HG02970 (cell line): ENCODE measurements at regions not wholly inside any gene's neighbourhood (a gene's known extent, or its start where the extent isn't known, plus 50 kb on each side); places are given as distances from the start of the nearest gene placed in this dataset.

Experiments
- ATAC-seq: cut with Tn5 transposase; IDR thresholded peaks from one replicate; pipeline ENCODE4 v1.9.1; 2021; ENCODE audit warnings: mild to moderate bottlenecking, moderate library complexity, moderate number of reproducible peaks; ENCODE audit not compliant: unreplicated experiment, low FRiP score

- no peak for ATAC-seq
These were observed 62.9 kb upstream of the AGBL1 start for GRCh38 chr15:86016750-86017149.

GRCh38 chr15:86018679-86019078, 61.0 kb upstream of the AGBL1 start:
- no peak for ATAC-seq

GRCh38 chr15:86021281-86022264, 58.1 kb upstream of the AGBL1 start:
- no peak for ATAC-seq

GRCh38 chr15:86028961-86029360, 50.7 kb upstream of the AGBL1 start:
- ATAC-seq = no peak
